GM10266 (cell line): ENCODE measurements at regions not wholly inside any gene's neighbourhood (a gene's known extent, or its start where the extent isn't known, plus 50 kb on each side); places are given as distances from the start of the nearest gene placed in this dataset.

ENCODE experiments used
- DNase-seq: peaks from one replicate; pipeline ENCODE4 v3.0.0; 2012; ENCODE audit errors: extremely low spot score
- CTCF ChIP-seq: IDR thresholded peaks from 2 replicates; pipeline ENCODE4 v1.5.1; 2012; ENCODE audit warnings: mild to moderate bottlenecking, low read depth; ENCODE audit not compliant: control insufficient read depth, insufficient read depth; ENCODE audit errors: missing control alignments

- no peak for TF ChIP-seq CTCF
Measured at GRCh38 chr4:121555315-121556107, 141.3 kb downstream of the ANXA5 start.

DNA sequence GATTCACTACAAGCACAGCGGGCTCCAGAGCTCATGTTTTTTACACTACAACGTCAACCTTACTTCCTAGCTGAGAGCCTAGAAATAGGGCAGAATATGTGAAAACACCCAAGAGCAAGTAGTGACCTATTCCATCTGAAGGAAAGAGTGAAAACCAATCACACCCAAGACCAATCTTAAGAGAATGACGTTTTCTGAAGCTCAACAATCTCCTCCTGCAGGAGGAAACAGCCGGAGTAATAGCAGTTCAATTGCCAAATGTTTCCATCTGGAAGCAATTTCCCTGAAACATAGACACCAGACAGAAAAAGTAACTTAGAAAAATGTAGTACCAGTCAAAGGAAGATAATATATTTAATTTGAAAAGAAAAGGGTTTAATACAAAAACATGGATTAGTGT lies 142.4 kb downstream of the ANXA5 start:
- DNase-seq: no peak
- no peak for TF ChIP-seq CTCF

More at GRCh38 chr4:121555315-121556107, 141.3 kb downstream of the ANXA5 start:
- DNase-seq: no peak

GRCh38 chr4:121551881-121552280 lies 144.9 kb downstream of the ANXA5 start:
- DNase-seq: no peak
- no peak for TF ChIP-seq CTCF

DNA sequence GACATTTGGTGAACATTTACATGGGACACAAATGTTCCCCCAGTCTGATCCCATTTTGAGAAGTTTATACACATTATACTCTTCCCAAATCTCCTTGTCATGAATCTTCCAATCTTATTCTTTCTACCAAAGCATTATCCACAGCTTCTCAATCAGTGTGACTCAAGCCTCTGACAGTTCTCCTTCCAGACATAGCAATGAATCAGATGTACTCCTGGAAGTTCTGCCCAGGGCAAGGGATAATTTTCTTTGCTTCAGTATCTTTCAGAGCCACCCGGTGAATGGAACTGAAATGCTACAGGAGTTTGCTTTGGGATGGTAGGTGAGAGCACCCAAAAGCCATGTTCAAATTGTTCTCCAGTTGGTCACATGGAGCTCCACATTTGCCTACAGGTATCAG lies 145.5 kb downstream of the ANXA5 start:
- DNase-seq: no peak
- no peak for TF ChIP-seq CTCF

GRCh38 chr4:121541696-121542095 lies 155.1 kb downstream of the ANXA5 start:
- TF ChIP-seq CTCF: no peak
- no peak for DNase-seq

DNA sequence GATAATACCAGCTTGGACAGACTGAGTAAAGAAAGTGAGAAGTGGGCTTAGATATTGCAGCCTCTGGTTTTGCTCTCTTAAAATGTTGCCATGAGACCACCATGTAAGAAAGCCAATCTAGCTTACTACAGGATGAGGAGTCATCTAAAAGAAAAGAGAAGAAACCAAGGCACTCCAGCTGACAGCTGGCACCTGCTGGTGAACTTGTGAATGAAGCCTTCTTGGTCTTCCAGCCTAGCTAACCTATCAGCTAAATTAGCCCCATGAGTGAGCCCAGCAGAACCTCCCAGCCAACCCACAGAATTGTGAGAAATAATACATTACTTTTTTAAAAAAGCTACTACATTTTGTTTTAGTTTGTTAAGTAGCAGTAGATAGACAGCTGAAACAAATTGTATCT lies 154.5 kb upstream of the QRFPR start:
- no peak for TF ChIP-seq CTCF
- no peak for DNase-seq

GRCh38 chr4:121534187-121534586 lies 153.4 kb upstream of the QRFPR start:
- TF ChIP-seq CTCF: no peak
- no peak for DNase-seq
